GM12892 (cell line): ENCODE measurements at regions not wholly inside any gene's neighbourhood (a gene's known extent, or its start where the extent isn't known, plus 50 kb on each side); places are given as distances from the start of the nearest gene placed in this dataset.

ENCODE experiments used
- POLR2A ChIP-seq: IDR thresholded peaks from 2 replicates; pipeline ENCODE4 v1.6.1; 2011; ENCODE audit warnings: low read depth, low read length, control low read depth
- POLR2AphosphoS5 ChIP-seq: IDR thresholded peaks from 2 replicates; pipeline ENCODE4 v1.6.1; 2011; ENCODE audit warnings: low read depth, low read length, control low read depth
- TAF1 ChIP-seq: IDR thresholded peaks from 2 replicates; pipeline ENCODE4 v1.6.1; 2011; ENCODE audit warnings: low read depth, mild to moderate bottlenecking, control low read depth, low read length, borderline replicate concordance

- no peak for TF ChIP-seq POLR2A
- no peak for TF ChIP-seq POLR2AphosphoS5
- no peak for TF ChIP-seq TAF1
These were observed 119.7 kb downstream of the WDR11 start for GRCh38 chr10:120970595-120971529.
